GM12873 (cell line): ENCODE measurements at regions not wholly inside any gene's neighbourhood (a gene's known extent, or its start where the extent isn't known, plus 50 kb on each side); places are given as distances from the start of the nearest gene placed in this dataset.

Source experiments
- TF ChIP-seq, protein P1 (sequence below): IDR thresholded peaks from 2 replicates; pipeline ENCODE4 v1.5.1; 2012; ENCODE audit warnings: low read depth, mild to moderate bottlenecking, moderate library complexity, low read length, control low read depth; ENCODE audit not compliant: insufficient read depth; ENCODE audit errors: missing control alignments

- TF ChIP-seq, protein P1, sequence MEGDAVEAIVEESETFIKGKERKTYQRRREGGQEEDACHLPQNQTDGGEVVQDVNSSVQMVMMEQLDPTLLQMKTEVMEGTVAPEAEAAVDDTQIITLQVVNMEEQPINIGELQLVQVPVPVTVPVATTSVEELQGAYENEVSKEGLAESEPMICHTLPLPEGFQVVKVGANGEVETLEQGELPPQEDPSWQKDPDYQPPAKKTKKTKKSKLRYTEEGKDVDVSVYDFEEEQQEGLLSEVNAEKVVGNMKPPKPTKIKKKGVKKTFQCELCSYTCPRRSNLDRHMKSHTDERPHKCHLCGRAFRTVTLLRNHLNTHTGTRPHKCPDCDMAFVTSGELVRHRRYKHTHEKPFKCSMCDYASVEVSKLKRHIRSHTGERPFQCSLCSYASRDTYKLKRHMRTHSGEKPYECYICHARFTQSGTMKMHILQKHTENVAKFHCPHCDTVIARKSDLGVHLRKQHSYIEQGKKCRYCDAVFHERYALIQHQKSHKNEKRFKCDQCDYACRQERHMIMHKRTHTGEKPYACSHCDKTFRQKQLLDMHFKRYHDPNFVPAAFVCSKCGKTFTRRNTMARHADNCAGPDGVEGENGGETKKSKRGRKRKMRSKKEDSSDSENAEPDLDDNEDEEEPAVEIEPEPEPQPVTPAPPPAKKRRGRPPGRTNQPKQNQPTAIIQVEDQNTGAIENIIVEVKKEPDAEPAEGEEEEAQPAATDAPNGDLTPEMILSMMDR, result peak; percentile 38
Observed at GRCh38 chr3:59308684-59309083, 258.9 kb upstream of the CFAP20DC start.

- TF ChIP-seq, protein P1, result no peak
Observed at GRCh38 chr3:59308001-59308400, 258.2 kb upstream of the CFAP20DC start.

DNA sequence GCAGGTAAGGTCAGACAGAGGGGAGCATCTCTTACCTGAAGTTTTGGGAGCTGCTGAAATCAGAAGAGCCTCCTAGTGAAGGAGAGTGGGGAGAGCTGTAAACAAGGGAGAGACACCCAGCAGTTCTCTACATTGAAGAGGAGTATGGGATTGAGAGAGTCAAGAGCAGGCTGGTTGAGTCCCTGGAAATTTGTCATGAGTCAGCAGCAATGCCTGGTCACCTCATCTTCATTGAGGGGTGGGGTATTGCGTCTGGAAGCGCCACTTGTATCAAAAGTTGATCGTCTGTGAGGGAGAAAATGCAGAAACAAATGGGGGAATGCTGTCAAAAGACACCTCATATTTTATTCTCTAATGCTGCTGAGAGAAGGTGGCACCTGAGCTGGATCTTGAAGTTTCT is 256.6 kb upstream of the CFAP20DC start:
- TF ChIP-seq, protein P1, result no peak

DNA sequence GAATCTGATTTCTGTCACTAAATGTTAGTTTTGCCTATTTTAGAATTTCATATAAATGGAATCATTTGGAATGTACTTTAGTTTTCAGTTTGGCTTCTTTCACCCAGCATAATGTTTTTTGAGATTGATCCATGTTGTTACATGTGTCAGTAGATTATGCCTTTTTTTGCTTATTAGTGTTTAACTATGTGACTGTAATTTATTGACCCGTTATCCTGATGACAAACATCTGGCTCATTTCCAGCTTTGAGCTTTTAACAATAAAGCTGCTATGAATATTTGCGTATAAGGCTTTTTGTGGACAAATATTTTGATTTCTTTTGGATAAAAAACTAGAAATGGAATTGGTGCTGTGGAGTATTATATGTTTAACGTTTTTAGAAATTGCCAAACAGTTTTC is 254.5 kb upstream of the CFAP20DC start:
- TF ChIP-seq, protein P1, result no peak

DNA sequence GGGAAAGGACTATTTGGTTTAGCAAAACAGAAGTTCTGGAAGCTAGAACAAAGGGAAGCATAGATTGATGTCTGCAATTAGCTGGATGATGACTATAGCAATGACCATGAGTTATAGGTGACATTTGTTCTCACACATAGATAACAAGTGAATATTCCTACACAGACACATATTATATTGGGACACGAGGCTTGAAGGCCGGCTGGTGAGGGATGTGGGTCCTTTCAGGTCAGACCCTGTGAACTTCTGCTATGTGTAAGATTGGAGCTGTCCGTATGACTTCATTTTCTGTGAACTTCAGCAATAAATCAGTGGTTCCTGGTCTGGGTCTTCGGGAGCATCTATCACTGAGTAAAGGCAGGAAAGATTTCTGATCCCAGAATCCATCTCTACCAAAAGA is 253.6 kb upstream of the CFAP20DC start:
- TF ChIP-seq, protein P1, result no peak

DNA sequence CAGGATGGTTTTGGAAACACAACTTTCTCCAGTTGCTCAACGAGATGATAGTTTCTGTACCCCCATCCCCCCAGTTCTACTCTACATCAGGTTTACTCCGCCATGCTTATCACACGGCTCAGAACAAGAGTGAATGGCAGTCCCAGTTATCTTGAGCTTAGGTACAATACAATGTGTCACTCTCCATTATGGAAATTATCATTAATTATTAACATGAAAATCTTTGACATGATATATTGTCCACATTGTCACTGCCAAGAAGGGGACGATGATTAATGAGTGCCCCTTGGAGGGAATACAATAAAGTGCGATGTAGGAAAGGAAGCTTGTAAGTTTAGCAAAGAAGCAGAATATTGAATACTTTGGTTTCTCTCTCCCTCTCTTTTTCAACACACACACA is 252.6 kb upstream of the CFAP20DC start:
- TF ChIP-seq, protein P1, result no peak

- TF ChIP-seq, protein P1, result no peak
Observed at GRCh38 chr3:59300733-59301132, 250.9 kb upstream of the CFAP20DC start.
